ENCODE measurements at regions not wholly inside any gene's neighbourhood (a gene's known extent, or its start where the extent isn't known, plus 50 kb on each side); places are given as distances from the start of the nearest gene placed in this dataset.

DNA sequence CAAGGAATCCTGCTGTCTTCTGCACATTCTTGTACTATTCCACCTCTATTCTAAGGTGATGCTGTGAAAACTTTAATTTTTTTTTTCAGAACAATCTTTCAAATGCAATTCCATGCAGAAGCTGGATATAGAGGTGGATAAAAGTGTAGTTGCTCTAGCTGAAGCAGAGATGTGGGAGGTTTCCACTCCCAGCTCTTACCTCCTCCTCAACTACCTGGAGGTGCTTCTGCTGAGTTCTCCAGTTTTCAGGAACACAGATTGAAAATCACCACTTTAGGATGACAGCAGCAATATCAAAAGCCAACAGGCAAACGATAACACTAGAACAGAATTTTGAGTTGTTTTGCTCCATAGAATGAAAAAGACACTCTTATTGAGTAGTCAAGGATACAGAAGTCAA is 51.1 kb upstream of the FAM98A start:
- Histone ChIP-seq H3K4me3 (ENCODE audit: low read depth, low read length) (no peak overlapping the region), H3K36me3 (ENCODE audit: control insufficient read depth, insufficient read depth, low read length) (no peaks in the 10 kb centered on the region), H3K27me3 (ENCODE audit: control insufficient read depth, insufficient read depth, low read length) (no peaks in the 10 kb centered on the region)
- FAIRE-seq (no peak), DNase-seq (ENCODE audit: low read depth) (no peak)
- TF ChIP-seq, protein P1, sequence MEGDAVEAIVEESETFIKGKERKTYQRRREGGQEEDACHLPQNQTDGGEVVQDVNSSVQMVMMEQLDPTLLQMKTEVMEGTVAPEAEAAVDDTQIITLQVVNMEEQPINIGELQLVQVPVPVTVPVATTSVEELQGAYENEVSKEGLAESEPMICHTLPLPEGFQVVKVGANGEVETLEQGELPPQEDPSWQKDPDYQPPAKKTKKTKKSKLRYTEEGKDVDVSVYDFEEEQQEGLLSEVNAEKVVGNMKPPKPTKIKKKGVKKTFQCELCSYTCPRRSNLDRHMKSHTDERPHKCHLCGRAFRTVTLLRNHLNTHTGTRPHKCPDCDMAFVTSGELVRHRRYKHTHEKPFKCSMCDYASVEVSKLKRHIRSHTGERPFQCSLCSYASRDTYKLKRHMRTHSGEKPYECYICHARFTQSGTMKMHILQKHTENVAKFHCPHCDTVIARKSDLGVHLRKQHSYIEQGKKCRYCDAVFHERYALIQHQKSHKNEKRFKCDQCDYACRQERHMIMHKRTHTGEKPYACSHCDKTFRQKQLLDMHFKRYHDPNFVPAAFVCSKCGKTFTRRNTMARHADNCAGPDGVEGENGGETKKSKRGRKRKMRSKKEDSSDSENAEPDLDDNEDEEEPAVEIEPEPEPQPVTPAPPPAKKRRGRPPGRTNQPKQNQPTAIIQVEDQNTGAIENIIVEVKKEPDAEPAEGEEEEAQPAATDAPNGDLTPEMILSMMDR (IDR thresholded peaks at IDR 0.05; ENCODE audit: insufficient read depth, low read length, severe bottlenecking), result no peak
